ENCODE measurements at regions not wholly inside any gene's neighbourhood (a gene's known extent, or its start where the extent isn't known, plus 50 kb on each side); places are given as distances from the start of the nearest gene placed in this dataset.
"Not testable (repeated sequence)": the region's sequence is repeated elsewhere in the genome, so short reads cannot be mapped to it uniquely, and the experiment has no call there.

- no peak for DNase-seq
- TF ChIP-seq CTCF (IDR thresholded peaks at IDR 0.05) (no peak), EP300 (IDR thresholded peaks at IDR 0.05) (no peak), POLR2AphosphoS5 (IDR thresholded peaks at IDR 0.05) (no peak), POLR2A (IDR thresholded peaks at IDR 0.05) (no peak)
- Histone ChIP-seq H3K27ac (no peak overlapping the region), H3K27me3 (no peaks in the 10 kb centered on the region), H3K4me3 (no peak overlapping the region), H3K9me3 (no peaks in the 10 kb centered on the region), H3K36me3 (no peaks in the 10 kb centered on the region), H3K4me1 (no peaks in the 10 kb centered on the region)
- intact Hi-C loops (cut with DNase I) = no loop called here
- WGBS, 2 donors = 83 to 88% methylated on average over 9 of the region's 9 CpGs
These were observed 75.1 kb upstream of the PCAT7 start for GRCh38 chr9:94479757-94480156.

GRCh38 chr9:94480205-94480604 is 74.7 kb upstream of the PCAT7 start:
- Histone ChIP-seq H3K27ac (no peak overlapping the region), H3K9me3 (no peaks in the 10 kb centered on the region), H3K4me3 (no peak overlapping the region), H3K27me3 (no peaks in the 10 kb centered on the region), H3K4me1 (no peaks in the 10 kb centered on the region), H3K36me3 (no peaks in the 10 kb centered on the region)
- intact Hi-C loops (cut with DNase I) = no loop called here
- TF ChIP-seq EP300 (IDR thresholded peaks at IDR 0.05) (no peak), CTCF (IDR thresholded peaks at IDR 0.05) (no peak), POLR2AphosphoS5 (IDR thresholded peaks at IDR 0.05) (no peak), POLR2A (IDR thresholded peaks at IDR 0.05) (no peak)
- no peak for DNase-seq
- 88 to 92% methylated on average over 11 of the region's 11 CpGs for WGBS, 2 donors

GRCh38 chr9:94482110-94482509 is 72.8 kb upstream of the PCAT7 start:
- no peak for DNase-seq
- no peak overlapping the region for H3K4me3 ChIP-seq
- no peak overlapping the region for H3K27ac ChIP-seq
- H3K4me1 ChIP-seq = no peaks in the 10 kb centered on the region
- no peaks in the 10 kb centered on the region for H3K27me3 ChIP-seq
- WGBS, 2 donors = 88 to 94% methylated on average over 4 of the region's 4 CpGs
- no peak for TF ChIP-seq EP300 (IDR thresholded peaks at IDR 0.05)
- no peak for TF ChIP-seq POLR2AphosphoS5 (IDR thresholded peaks at IDR 0.05)
- no peak for TF ChIP-seq POLR2A (IDR thresholded peaks at IDR 0.05)
- no peak for TF ChIP-seq CTCF (IDR thresholded peaks at IDR 0.05)
- intact Hi-C loops (cut with DNase I) = no loop called here
- H3K9me3 ChIP-seq = no peaks in the 10 kb centered on the region
- H3K36me3 ChIP-seq = no peaks in the 10 kb centered on the region

GRCh38 chr9:94490465-94490864 is 64.4 kb upstream of the PCAT7 start:
- DNase-seq = no peak
- 61 to 75% methylated on average over 1 of the region's 1 CpG for whole genome bisulfite sequencing, 2 donors
- intact Hi-C loops (cut with DNase I) = no loop called here

GRCh38 chr9:94492125-94492524 is 62.8 kb upstream of the PCAT7 start:
- H3K36me3 ChIP-seq; intact Hi-C loops (cut with DNase I); H3K9me3 ChIP-seq; H3K4me1 ChIP-seq; H3K27ac ChIP-seq; H3K27me3 ChIP-seq; H3K4me3 ChIP-seq; DNase-seq: not testable (repeated sequence)
- 78 to 90% methylated on average over 6 of the region's 6 CpGs for WGBS, 2 donors

More at GRCh38 chr9:94490465-94490864, 64.4 kb upstream of the PCAT7 start:
- no peak for TF ChIP-seq EP300 (IDR thresholded peaks at IDR 0.05)
- no peak for TF ChIP-seq POLR2A (IDR thresholded peaks at IDR 0.05)
- no peak for TF ChIP-seq CTCF (IDR thresholded peaks at IDR 0.05)
- TF ChIP-seq POLR2AphosphoS5 (IDR thresholded peaks at IDR 0.05) = no peak
- no peaks in the 10 kb centered on the region for H3K27me3 ChIP-seq
- no peak overlapping the region for H3K4me3 ChIP-seq
- H3K9me3 ChIP-seq = no peaks in the 10 kb centered on the region
- no peaks in the 10 kb centered on the region for H3K36me3 ChIP-seq
- H3K4me1 ChIP-seq = no peaks in the 10 kb centered on the region
- no peak overlapping the region for H3K27ac ChIP-seq

Measured in sigmoid colon (tissue), 6 donors.